ENCODE measurements at regions not wholly inside any gene's neighbourhood (a gene's known extent, or its start where the extent isn't known, plus 50 kb on each side); places are given as distances from the start of the nearest gene placed in this dataset.

DNA sequence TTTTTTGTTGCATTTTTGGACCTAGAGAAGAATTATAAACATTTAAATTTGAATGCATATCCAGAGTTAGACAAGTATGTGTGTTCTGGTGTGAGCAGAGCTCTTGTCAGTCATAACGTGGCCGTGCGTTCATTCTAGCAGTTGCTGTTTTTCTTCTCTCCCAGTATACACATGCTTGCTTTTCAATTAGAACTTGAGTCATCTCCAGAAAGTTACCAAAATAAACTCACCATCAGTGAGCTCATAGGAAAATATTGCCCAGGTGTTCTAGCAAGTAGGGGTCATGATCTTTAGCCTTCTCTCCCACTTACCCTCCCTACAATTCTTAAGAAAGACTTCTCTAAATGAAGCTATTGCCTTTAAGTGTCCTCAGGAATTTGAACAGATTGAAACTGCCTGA is 247.5 kb upstream of the TUT7 start:
- Histone ChIP-seq H3K9me3 (ENCODE audit: insufficient read depth, low read depth, low read length) (no peaks in the 10 kb centered on the region), H3K4me3 (ENCODE audit: low read length, poor library complexity, severe bottlenecking) (no peak overlapping the region)

DNA sequence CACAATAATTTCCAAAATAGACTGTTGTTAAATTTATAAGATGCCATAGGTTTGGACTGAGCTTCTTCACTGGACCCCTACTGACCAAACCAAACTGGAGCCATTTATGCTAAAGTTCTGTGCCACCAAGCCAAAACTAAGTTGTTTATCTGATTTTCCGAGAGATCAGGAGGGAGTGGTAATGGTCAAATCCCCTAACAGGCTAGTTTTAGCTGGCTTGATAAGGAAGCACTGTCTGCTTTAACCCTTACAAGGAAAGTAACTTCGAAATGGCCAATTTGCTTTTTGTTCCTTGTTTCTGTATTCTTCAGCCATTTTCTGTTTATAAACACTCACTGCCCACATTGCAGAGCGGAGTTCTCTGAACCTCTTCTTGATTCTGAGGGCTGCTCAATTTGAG is 246.8 kb upstream of the TUT7 start:
- Histone ChIP-seq H4K20me1 (ENCODE audit: insufficient read depth, low read length, poor library complexity, severe bottlenecking) (no peaks in the 10 kb centered on the region), H3K9me2 (replicated peaks; ENCODE audit: low read depth, low read length) (no peaks in the 10 kb centered on the region; the same call in 1 of the 2 replicates), H2AFZ (ENCODE audit: low read length) (no peak overlapping the region), H3K4me2 (ENCODE audit: low read depth, low read length, poor library complexity, severe bottlenecking) (no peak overlapping the region), H3K79me2 (ENCODE audit: insufficient read depth, low read length) (no peaks in the 10 kb centered on the region), H3K9me3 (ENCODE audit: insufficient read depth, low read depth, low read length) (no peaks in the 10 kb centered on the region), H3K9ac (ENCODE audit: low read depth, low read length, poor library complexity, severe bottlenecking) (no peak overlapping the region), H3K27me3 (ENCODE audit: insufficient read depth, low read length, poor library complexity, severe bottlenecking) (no peaks in the 10 kb centered on the region), H3K4me3 (ENCODE audit: low read length, poor library complexity, severe bottlenecking) (no peak overlapping the region), H3K36me3 (ENCODE audit: insufficient read depth, low read length) (no peaks in the 10 kb centered on the region), H3F3A (ENCODE audit: low read depth) (no peaks in the 10 kb centered on the region), H3K4me1 (ENCODE audit: insufficient read depth, low read length, poor library complexity, severe bottlenecking) (no peaks in the 10 kb centered on the region)
- TF ChIP-seq EZH2phosphoT487 (IDR thresholded peaks at IDR 0.05; ENCODE audit: borderline replicate concordance) (no peak), CTCF (conservative IDR thresholded peaks at IDR 0.05; ENCODE audit: low read length) (no peak)

More for the DNA sequence above, 247.5 kb upstream of the TUT7 start:
- no peak overlapping the region for H2AFZ ChIP-seq (ENCODE audit: low read length)
- H3K27me3 ChIP-seq (ENCODE audit: insufficient read depth, low read length, poor library complexity, severe bottlenecking), result no peaks in the 10 kb centered on the region
- no peaks in the 10 kb centered on the region for H3K79me2 ChIP-seq (ENCODE audit: insufficient read depth, low read length)
- H3K9me2 ChIP-seq (replicated peaks; ENCODE audit: low read depth, low read length), result no peaks in the 10 kb centered on the region; the same call in 1 of the 2 replicates
- no peak overlapping the region for H3K9ac ChIP-seq (ENCODE audit: low read depth, low read length, poor library complexity, severe bottlenecking)
- no peaks in the 10 kb centered on the region for H3K36me3 ChIP-seq (ENCODE audit: insufficient read depth, low read length)
- no peaks in the 10 kb centered on the region for H3F3A ChIP-seq (ENCODE audit: low read depth)
- H3K4me1 ChIP-seq (ENCODE audit: insufficient read depth, low read length, poor library complexity, severe bottlenecking), result no peaks in the 10 kb centered on the region
- H4K20me1 ChIP-seq (ENCODE audit: insufficient read depth, low read length, poor library complexity, severe bottlenecking), result no peaks in the 10 kb centered on the region
- no peak overlapping the region for H3K4me2 ChIP-seq (ENCODE audit: low read depth, low read length, poor library complexity, severe bottlenecking)
- TF ChIP-seq CTCF (conservative IDR thresholded peaks at IDR 0.05; ENCODE audit: low read length) (no peak), EZH2phosphoT487 (IDR thresholded peaks at IDR 0.05; ENCODE audit: borderline replicate concordance) (no peak)

- TF ChIP-seq EZH2phosphoT487 (IDR thresholded peaks at IDR 0.05; ENCODE audit: borderline replicate concordance) (no peak), CTCF (conservative IDR thresholded peaks at IDR 0.05; ENCODE audit: low read length) (no peak)
Measured at GRCh38 chr9:86600291-86600690, 246.1 kb upstream of the TUT7 start.

More at GRCh38 chr9:86600291-86600690, 246.1 kb upstream of the TUT7 start:
- H3K27me3 ChIP-seq (ENCODE audit: insufficient read depth, low read length, poor library complexity, severe bottlenecking), result no peaks in the 10 kb centered on the region
- no peaks in the 10 kb centered on the region for H3K36me3 ChIP-seq (ENCODE audit: insufficient read depth, low read length)
- H2AFZ ChIP-seq (ENCODE audit: low read length), result no peak overlapping the region
- H3K4me3 ChIP-seq (ENCODE audit: low read length, poor library complexity, severe bottlenecking), result no peak overlapping the region
- H3K4me1 ChIP-seq (ENCODE audit: insufficient read depth, low read length, poor library complexity, severe bottlenecking), result no peaks in the 10 kb centered on the region
- H3K9ac ChIP-seq (ENCODE audit: low read depth, low read length, poor library complexity, severe bottlenecking), result no peak overlapping the region
- no peaks in the 10 kb centered on the region for H4K20me1 ChIP-seq (ENCODE audit: insufficient read depth, low read length, poor library complexity, severe bottlenecking)
- no peak overlapping the region for H3K4me2 ChIP-seq (ENCODE audit: low read depth, low read length, poor library complexity, severe bottlenecking)
- no peaks in the 10 kb centered on the region; the same call in 1 of the 2 replicates for H3K9me2 ChIP-seq (replicated peaks; ENCODE audit: low read depth, low read length)
- no peaks in the 10 kb centered on the region for H3K9me3 ChIP-seq (ENCODE audit: insufficient read depth, low read depth, low read length)
- H3K79me2 ChIP-seq (ENCODE audit: insufficient read depth, low read length), result no peaks in the 10 kb centered on the region
- no peaks in the 10 kb centered on the region for H3F3A ChIP-seq (ENCODE audit: low read depth)

Measured in Loucy (cell line).